ENCODE measurements at regions not wholly inside any gene's neighbourhood (a gene's known extent, or its start where the extent isn't known, plus 50 kb on each side); places are given as distances from the start of the nearest gene placed in this dataset.

DNA sequence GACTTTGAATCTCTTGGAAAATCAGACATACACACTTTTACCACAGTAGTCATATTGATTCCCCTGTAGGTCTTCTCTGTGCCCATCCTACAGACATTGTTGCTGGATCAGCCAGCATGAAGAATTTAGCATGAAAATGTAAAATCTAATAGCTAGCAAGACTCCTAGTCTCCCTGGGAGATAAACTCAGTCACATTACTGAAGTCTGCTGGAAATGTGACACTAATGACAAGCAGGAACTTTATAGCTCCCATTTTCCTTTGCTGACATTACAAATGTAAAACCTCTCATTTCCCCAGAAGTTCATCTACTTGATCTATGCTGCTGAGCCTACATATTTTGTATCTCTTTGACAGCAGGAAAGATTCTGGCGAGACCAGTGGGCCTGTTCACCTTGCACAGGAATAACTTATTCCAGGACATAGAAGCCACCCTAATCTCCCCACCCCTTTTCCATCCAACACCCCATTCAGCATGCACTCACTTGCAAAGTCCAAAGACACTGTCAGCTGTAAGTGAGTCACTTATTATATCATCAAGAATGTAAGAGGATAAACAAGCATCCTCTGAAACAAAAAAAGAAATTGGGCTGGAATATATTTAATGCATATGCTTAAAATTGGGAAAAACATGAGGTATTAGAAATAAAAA lies 648.3 kb upstream of the PKDCC start:
- peak in 1 of 3 donors; percentile 3 for DNase-seq

DNA sequence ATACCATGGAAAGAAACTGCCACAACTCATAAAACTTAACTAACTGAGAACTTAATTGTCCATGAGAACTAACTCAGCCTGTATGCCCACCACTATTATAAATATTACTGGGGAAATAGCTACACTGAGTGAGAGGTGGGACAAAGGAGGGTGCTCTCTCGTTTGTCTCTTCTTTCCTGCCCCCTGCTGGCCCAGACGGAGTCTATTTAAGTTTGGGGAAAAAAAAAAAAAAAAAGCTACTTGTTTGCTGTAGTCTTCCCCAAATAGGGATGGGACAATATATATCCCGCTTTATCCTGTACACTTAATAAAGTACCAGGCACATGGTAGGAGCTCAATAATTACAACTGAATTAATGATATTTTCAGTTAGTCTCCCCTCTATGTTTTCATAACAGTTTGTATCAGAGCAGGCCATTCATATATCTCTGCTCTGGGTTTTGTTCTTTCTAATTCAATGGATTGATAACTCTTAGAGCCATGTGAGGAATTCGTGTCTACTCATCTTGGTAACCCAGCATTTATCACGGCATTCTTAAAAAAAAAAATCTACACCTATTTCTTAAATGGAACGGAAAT lies 647.6 kb upstream of the PKDCC start:
- peak in 1 of 3 donors; percentile 18 for DNase-seq

DNA sequence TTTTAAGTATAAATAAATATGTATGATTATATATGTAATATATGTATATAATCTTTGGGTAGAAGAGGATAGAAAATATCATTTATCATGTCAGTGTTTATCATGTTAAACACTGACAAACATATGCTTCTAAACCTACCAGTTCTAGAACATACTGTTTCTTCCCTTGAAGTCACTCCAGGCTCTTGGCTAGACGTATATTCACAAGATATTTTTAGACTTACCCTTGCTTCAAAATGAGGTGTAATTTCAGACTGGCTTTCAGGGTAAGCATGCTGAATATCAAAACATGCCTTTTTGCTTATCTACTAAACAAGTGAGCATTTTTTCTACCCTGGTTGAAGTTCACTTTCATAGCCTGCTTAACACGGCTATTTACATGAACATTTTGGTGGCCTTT lies 642.4 kb upstream of the PKDCC start:
- no peak for DNase-seq

DNA sequence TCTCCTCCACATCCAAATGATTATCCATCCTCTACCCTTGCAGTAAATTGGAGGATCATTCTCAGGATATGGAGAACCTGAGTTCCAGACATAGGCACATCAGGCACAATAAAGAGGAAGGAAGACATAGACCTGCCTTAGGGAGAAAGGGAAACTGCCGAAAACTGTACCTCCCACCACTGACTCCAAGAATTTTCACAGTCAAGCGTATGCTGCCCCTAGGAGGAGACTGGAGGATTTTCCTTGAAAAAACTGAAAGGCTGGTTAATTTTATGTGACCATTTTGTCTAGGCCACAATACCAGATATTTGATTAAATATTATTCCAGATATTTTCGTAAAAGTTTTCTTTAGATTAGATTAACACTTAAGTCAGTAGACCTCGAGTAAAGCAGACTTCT lies 638.5 kb upstream of the PKDCC start:
- DNase-seq, result no peak

DNA sequence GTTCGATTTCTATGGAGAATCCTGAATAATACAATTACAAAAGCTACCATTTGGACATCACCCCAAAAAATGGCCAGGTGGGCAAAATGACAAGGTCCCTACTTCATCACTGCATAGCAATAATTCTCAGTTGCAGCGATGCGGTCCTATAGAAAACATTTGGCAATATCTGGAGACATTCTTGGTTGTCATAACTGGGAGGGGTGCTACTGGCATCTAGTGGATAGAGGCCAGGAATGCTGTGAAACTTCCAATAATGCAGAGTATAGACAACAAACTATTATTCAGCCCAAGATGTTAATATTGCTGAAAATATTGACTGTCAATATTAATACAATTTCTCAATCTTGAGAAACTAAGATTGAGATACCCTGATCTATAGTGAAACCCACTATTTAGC lies 637.8 kb upstream of the PKDCC start:
- DNase-seq, result no peak

DNA sequence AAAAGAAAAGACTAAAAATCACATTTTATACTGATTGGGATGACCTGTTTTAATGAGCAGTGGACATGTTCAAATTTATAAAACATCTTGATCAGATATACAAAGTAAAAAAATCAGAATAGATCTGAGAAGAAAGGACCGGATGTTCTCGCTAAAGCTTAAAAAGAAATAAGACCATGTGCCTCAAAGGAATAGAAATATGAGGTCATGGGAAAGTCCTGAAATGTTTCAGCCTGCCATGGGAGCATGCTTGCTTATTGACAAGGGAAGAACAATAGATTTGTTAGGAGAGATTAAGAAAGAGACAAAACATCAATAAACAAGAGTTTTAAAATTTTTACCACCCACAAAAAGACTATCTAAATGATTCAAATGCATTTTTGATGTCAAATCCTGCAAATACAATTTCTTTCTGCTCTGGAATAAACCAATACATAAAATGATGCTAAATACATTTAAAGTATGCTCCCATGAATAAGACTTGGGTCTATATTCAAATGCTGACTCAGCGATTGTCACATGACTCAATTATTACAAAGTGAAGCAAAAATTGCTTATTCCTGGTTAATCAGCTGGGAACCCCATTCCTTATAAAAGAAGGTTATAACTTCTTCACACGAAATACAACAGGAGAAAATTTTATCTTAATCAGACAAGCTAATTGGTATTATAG lies 633.9 kb upstream of the PKDCC start:
- DNase-seq, result peak in 1 of 3 donors; percentile 63

DNA sequence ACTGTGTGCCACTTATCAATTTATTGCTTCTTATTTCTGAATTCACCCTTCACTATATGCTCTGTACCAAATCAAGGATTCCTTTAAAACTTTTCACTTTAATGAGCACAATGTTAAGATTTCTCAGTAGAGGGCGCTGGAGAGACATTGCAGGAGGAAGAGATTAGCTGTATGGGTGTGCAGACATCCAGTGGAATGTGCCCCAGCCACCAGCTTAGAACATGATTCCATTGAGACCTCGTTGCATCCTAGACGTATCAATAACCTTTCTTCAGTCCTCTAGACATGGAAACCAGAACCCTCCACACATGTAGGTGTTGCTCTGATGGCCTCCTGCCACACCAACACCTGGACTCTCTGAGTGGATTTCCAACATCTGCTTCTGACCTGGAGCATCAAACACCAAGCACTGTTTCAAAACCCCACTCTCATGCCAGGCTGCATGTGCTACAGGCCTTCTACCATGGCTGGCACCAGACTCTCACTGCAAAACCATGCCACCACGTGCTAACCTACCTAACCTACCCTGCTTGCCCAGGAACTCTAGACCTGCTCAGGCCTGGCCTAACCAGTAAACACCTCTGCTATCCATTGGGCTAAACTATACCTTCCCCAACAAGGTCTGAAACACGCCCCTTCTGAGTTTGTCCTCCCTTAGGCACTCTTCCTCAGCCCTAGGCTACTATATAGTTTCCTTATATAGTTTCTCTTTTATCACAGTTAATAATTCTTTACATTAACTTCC lies 633.2 kb upstream of the PKDCC start:
- no peak for DNase-seq

DNA sequence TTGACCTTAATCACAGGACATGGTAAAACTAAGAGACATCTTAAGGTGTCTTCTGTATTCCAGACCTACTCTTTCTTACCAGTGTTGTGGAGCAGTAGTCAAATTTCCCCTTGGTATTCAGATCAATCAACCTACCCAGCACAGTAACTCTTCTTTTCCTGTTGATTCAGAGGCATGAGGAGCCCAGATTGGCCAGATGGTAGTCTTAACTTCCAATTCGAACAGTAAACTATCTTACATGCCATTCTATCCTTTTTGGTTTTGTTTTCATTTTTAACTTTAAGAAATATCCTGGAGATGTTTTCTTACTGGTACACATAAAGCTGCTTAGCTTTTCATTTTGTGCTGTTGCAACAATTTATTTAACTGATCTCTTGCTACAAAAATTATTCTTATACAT lies 630.3 kb upstream of the PKDCC start:
- DNase-seq, result no peak

DNA sequence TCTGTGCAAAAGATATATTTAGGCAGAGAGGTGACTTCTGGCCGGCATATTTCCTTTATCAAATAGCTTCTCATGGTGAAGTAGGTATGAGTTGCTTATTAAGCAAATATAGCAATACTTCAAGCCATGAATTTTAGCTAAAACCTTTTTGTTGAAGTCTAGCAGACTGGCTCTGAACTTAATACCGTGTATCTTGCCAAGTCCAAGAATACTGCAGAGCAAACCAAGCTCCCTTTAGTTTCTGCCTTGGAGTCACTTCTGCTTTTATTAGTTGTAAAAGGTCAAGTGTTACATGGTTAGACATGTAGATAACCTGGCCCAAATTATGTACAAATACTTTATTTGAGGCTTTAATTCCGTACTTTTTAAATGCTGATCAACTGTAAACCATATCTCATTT lies 627.6 kb upstream of the PKDCC start:
- peak in 1 of 3 donors; percentile 32 for DNase-seq

DNA sequence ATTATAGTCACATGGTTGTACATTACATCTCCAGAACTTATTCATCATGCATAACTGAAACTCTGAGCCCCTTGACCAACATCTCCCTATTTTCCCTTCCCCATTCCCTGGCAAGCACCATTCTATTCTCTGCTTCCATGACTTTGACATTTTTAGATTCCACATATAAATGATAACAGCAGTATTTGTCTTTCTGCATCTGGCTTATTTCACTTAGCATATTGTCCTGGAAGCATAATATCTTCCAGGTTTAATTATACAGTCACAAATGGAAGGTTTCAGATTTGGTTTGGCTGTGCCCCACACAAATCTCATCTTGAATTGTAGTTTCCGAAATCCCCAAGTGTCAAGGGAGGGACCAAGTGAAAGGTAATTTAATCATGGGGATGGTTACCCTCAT lies 626.9 kb upstream of the PKDCC start:
- DNase-seq, result no peak

DNA sequence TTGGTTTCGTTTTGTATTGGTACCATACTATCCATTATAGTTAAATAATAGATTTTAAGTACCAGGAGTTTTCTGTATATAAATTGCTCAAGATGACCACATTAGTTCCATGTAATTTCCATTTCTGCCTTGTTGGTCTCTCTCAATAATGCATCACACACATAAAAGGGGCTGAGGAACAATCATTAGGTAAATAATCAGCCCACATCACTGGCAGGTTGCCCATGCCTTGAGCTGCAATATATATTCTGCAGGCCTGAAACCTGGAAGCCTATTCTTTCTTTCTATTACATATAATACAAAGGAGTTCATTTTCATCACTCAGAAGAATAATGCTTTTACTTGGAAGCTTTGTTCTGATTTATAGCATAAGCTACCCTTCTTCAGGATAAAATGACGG lies 616.1 kb upstream of the PKDCC start:
- DNase-seq, result no peak

DNA sequence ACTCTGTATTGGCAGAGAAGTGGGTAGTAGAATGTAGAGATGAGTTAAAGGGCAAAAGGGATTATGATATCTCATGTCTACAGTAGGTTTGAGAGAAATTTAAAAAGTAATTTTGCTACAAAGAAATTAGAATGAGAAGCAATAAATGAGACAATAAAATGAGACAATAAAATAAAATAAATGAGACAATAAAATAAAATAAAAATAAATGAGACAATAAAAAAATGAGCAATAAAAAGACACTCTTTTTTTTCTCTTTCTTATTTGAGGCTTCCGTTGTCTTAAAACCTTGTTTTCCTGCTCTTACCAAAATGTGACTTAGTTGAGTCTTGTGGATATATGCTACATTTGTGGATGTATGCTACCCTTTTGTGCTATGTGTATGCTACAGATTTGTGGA lies 615.4 kb upstream of the PKDCC start:
- no peak for DNase-seq

DNA sequence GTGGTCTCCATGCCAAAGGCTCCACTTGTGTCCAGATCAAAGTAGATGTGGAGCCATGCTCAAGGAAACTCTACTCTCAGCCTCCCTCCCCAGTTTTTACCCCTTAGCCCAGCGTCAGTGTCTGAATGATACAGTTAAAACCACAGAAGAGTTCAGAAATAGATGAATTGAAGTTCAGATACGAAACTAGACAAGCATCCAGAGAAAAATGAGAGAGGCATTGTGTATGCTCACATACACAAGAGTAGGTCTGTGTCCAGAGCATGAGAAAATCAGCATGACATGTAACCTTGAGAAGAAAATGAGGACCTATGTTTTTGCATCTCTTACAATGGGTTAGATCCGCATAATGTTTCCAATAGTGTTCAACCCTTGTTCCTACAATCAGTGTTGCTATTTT lies 612.8 kb upstream of the PKDCC start:
- no peak for DNase-seq

DNA sequence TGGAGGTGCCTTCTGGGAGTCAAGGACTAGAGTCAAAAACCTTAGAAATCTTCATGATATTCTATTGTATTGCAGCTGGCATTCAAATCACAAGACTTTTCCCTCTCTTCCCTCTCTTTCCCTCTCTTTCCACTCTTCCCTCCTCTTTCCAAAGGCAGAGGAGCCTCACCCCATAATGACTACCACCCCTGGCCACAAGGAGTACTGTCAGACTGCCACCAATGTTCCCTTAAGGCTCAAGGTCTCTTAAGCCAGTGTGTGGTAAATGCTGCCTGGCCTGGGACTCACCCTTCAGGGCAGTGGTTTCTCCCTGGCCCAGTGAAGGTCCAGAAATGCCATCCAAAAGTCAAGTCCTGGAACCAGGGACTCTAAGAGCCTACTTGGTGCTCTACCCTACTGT lies 605.9 kb upstream of the PKDCC start:
- no peak for DNase-seq

DNA sequence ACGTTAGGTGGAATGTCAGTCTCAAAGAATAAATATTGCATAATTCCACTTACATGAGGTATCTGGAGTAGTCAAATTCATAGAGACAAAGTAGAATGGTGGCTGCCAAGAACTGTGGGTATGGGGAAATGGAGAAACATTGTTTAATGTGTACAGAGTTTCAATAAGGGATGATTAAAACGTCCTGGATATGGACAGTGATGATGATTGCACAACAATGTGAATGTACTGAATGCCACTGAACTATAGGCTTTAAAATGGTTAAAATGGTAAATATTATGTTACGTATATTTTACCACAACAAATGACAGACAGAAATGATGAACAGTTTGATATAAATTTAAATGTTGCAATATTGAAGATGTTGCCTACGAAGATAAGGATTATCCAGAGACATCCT lies 602.0 kb upstream of the PKDCC start:
- no peak for DNase-seq

DNA sequence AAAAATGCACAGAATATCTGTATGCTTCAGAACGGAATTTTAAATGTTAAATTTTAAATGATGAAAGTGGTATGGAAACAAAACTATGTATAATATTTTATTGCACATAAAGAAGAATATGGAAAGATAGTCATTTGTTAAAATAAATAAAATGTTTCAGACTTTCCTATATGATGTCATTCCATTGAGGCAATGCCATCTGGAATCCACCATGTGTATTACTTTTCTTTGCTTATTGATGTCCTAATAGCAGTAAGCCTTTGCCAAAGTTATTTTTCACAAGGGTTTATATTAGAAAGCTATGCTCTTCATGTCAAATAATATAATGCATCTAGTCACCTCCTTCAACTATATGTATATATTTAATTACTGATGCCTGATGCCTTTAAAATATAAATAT lies 601.6 kb upstream of the PKDCC start:
- peak; percentile 35 to 81 (median 56) for DNase-seq

DNA sequence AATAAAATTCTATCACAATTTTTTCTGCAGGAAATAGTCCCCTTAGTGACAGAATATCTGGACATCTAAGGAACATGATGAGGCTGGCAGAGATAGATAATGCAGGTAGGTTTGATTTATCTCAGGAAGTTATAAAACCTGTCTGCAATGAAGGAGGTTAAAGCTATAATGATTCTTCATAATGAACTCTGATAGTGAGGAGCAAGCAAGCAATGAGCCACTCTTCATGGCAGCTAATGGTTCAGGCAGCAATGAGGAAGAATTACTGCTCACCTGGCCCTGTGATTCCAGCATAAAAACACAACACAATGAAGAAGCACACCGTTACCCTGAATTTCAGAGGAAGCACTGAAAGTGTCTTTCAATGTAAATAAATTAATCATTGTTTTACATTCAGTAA lies 599.6 kb upstream of the PKDCC start:
- DNase-seq, result no peak

DNA sequence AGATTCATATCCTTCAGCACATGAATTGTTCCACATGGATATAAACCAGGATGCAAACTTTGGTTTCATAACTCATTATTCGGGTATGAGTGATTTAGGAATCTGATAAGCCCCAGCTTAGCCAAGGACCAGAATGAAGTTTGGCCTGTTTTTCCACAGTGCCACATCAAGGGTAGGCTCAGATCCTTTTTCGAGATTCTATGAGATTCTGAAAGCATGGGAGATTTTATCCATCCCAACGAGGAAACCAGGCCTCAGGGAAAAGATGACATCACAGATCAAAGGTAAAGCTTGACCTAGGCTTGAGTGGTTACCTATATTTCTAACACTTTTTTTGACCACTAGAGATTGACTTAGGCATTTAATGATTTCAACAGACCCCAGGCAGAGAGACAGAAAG lies 590.8 kb upstream of the PKDCC start:
- DNase-seq, result no peak

DNA sequence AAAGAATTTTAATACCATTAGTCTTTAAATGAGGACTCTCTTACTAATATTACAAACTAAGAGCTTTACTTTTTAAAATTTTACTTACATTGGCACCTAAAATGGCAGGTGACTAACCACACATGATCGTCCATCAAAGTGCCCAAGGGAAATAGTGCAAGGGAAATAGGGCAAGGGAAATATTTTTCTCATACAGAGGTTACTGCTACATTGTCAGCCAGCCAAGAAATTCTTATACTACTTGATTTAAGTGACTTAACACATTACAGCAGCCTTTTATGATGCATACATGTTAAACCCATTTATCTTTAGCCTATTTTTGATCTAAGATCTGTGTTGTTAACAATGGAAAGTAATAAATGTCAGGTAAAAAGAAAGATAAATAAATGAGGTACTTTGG lies 587.2 kb upstream of the PKDCC start:
- peak in 2 of 3 donors; percentile 42 to 58 for DNase-seq

DNA sequence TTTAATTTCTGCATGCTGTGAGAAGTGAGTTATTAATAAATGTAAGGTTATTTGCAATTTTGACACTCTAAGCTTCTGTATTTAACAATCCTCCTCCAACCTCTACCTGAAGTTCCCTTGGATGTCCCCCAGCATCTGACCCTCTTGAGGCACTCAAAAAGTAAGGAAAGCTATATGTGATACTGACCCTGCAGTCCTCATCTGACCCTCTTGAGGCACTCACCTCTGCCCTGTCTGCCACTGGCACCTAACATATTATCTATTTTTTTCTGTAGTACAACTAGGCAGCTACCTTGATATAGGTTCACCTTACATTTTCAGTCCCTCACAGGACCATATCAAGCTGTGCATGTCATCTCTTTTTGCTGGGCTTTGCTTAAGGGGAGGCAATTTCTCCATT lies 583.4 kb upstream of the PKDCC start:
- DNase-seq, result no peak

DNA sequence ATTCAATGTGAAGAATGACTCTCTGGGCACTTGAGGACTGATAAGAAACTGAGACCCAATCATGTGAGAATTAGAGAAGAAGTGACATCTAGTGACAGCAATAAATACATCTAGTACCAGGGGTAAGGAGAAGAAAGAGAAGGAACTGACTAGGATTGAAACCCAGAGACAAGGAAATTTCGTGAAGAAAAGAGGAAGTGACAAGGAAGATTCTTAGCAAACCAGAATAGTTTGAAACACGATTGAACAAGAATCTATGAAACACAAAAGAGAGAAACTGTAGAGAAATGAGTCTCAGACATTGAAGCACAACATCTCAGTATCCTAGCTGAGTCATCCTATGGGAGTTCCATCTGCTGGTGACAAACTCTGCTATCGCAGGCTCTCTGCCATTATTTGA lies 571.9 kb upstream of the PKDCC start:
- DNase-seq, result no peak

DNA sequence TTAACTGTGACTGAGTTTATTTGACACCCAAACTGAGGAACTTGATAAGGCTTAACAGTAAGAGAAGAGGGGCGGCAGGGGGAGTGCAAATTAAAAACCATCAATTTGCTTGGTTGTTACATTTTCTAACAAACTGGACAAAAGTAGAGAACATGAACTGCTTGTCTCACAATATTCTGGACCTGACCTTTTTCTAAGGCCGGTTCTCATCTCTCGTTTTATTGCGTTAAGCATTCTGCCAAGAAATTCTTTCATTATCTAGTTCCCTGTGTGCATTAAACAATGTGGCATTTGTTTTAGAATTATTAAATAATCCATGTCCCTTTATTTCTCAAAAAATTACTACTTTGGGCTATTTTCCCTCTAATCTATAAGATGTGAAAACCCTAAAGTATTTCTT lies 565.2 kb upstream of the PKDCC start:
- DNase-seq, result peak in 1 of 3 donors; percentile 41

DNA sequence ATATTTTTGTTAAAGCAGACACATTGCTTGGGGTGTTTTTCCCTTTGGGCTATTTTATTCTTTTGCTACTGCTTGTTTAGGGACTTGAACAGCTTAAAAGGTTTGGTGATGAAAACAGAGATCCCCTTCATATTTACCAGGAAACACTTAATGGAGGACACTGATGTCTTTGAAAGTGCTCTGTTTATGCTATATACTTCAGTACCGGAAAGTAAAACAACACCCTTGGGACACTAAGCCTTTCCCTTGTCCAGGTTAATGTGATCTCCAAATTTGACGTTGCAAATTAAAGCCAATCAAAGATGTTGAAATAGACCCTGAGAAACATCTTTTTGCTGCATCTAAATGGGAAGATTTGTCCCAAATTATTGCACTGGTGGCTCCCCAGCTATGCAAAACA lies 564.6 kb upstream of the PKDCC start:
- DNase-seq, result peak in 1 of 3 donors; percentile 66
